CD14-positive monocyte (primary cell): ENCODE measurements at regions not wholly inside any gene's neighbourhood (a gene's known extent, or its start where the extent isn't known, plus 50 kb on each side); places are given as distances from the start of the nearest gene placed in this dataset.

ENCODE experiments used
- DNase-seq, 3 donors: peaks; one replicate each; pipeline ENCODE4 v3.0.0-alpha.2; 2011 to 2022
- H2AFZ ChIP-seq: 2 replicates; pipeline ENCODE4 v1.6.0; 2012; ENCODE audit warnings: mild to moderate bottlenecking, low read depth, low read length, inconsistent platforms; ENCODE audit not compliant: insufficient read depth, poor library complexity, severe bottlenecking
- H3K27ac ChIP-seq, 2 donors: 1 replicate in 1 of 2; 2 replicates in 1 of 2; pipeline ENCODE4 v1.5.1; 2012 to 2013; ENCODE audit warnings: low read length in 2 of 2, control low read depth in 1 of 2, inconsistent platforms in 1 of 2, low read depth in 1 of 2, mild to moderate bottlenecking in 1 of 2
- H3K27me3 ChIP-seq, 2 donors: one replicate each; pipeline versions ENCODE4 v1.6.0 to v1.6.1; 2011 to 2013; ENCODE audit warnings: low read length in 2 of 2; ENCODE audit not compliant: control insufficient read depth in 2 of 2, insufficient read depth in 2 of 2
- H3K36me3 ChIP-seq, 2 donors: replicated peaks in 1 of 2; 1 replicate in 1 of 2; 2 replicates in 1 of 2; pipeline versions ENCODE4 v1.5.1 to v1.6.1; 2012 to 2013; ENCODE audit warnings: low read length in 2 of 2, control low read depth in 1 of 2, inconsistent platforms in 1 of 2, mild to moderate bottlenecking in 1 of 2; ENCODE audit not compliant: insufficient read depth in 2 of 2, control insufficient read depth in 1 of 2
- H3K4me1 ChIP-seq, 2 donors: 1 replicate in 1 of 2; 2 replicates in 1 of 2; pipeline versions ENCODE4 v1.5.1 to v1.6.1; 2012 to 2013; ENCODE audit warnings: low read length in 2 of 2, control low read depth in 1 of 2, inconsistent platforms in 1 of 2, mild to moderate bottlenecking in 1 of 2, moderate library complexity in 1 of 2; ENCODE audit not compliant: insufficient read depth in 2 of 2, control insufficient read depth in 1 of 2
- H3K4me2 ChIP-seq: replicated peaks from 2 replicates; pipeline ENCODE3; 2012; ENCODE audit warnings: low read length, moderate library complexity, mild to moderate bottlenecking; ENCODE audit not compliant: poor library complexity, severe bottlenecking; ENCODE audit errors: extremely low read depth
- H3K4me3 ChIP-seq, 3 experiments: fragments of 200-600 bp in 1 of 3; sonication (generic) in 1 of 3; replicated peaks in 1 of 3; 1 replicate in 2 of 3; 2 replicates in 1 of 3; pipeline ENCODE4 v1.5.1; 2011 to 2013; ENCODE audit warnings: low read length in 3 of 3, mild to moderate bottlenecking in 3 of 3, control low read depth in 2 of 3, low read depth in 2 of 3, inconsistent platforms in 1 of 3, moderate library complexity in 1 of 3
- H3K79me2 ChIP-seq: 2 replicates; pipeline ENCODE4 v1.6.0; 2012; ENCODE audit warnings: mild to moderate bottlenecking, control low read depth, inconsistent platforms, low read length, moderate library complexity; ENCODE audit not compliant: insufficient read depth
- H3K9ac ChIP-seq: 2 replicates; pipeline ENCODE4 v1.6.0; 2017; ENCODE audit warnings: low read length, mild to moderate bottlenecking; ENCODE audit not compliant: insufficient read depth, poor library complexity, severe bottlenecking
- H3K9me3 ChIP-seq, 2 donors: replicated peaks in 1 of 2; 1 replicate in 1 of 2; 2 replicates in 1 of 2; pipeline versions ENCODE4 v1.5.1 to v1.6.1; 2012 to 2013; ENCODE audit warnings: low read length in 2 of 2, control low read depth in 1 of 2; ENCODE audit not compliant: control insufficient read depth in 1 of 2, insufficient read depth in 1 of 2
- H4K20me1 ChIP-seq: 2 replicates; pipeline ENCODE4 v1.6.0; 2012; ENCODE audit warnings: mild to moderate bottlenecking, low read length, control low read depth, moderate library complexity; ENCODE audit not compliant: insufficient read depth
- H3K27ac Mint-ChIP-seq, 7 donors: one replicate each; pipeline ENCODE4 v1.8.0; 2020; ENCODE audit warnings: mild to moderate bottlenecking in 7 of 7, mixed read lengths in 7 of 7, moderate library complexity in 6 of 7, inconsistent platforms in 2 of 7
- H3K27me3 Mint-ChIP-seq, 3 donors: one replicate each; pipeline ENCODE4 v1.8.0; 2021 to 2022; ENCODE audit warnings: low read depth in 3 of 3, mild to moderate bottlenecking in 3 of 3, mixed read lengths in 3 of 3, moderate library complexity in 3 of 3, inconsistent platforms in 1 of 3
- H3K36me3 Mint-ChIP-seq, 2 donors: one replicate each; pipeline ENCODE4 v1.8.0; 2020; ENCODE audit warnings: mixed read lengths in 2 of 2, inconsistent platforms in 1 of 2, mild to moderate bottlenecking in 1 of 2
- H3K4me1 Mint-ChIP-seq: one replicate; pipeline ENCODE4 v1.8.0; 2020; ENCODE audit warnings: mild to moderate bottlenecking, mixed read lengths
- H3K4me3 Mint-ChIP-seq, 2 donors: one replicate each; pipeline ENCODE4 v1.8.0; 2020; ENCODE audit warnings: mild to moderate bottlenecking in 2 of 2, mixed read lengths in 2 of 2, moderate library complexity in 1 of 2
- H3K9me3 Mint-ChIP-seq, 7 donors: one replicate each; pipeline ENCODE4 v1.8.0; 2020 to 2022; ENCODE audit warnings: mixed read lengths in 7 of 7, mild to moderate bottlenecking in 6 of 7, moderate library complexity in 6 of 7, inconsistent platforms in 2 of 7
- WGBS: methylation state at CpG from one replicate; pipeline ENCODE4 v1.1.5; 2013; ENCODE audit warnings: missing lambda C conversion rate; ENCODE audit not compliant: insufficient coverage; 5-methylcytosine and 5-hydroxymethylcytosine counted together
- intact Hi-C, 2 donors: fragments of 100-400 bp; cut with micrococcal nuclease; formaldehyde crosslinking; loops; one replicate each; pipeline versions ENCODE4 v1.15.0 to v1.15.1; 2023
- TF ChIP-seq, protein P1 (sequence below): fragments of 200-600 bp; IDR thresholded peaks from one replicate; pipeline ENCODE4 v1.8.0; 2022; ENCODE audit warnings: antibody characterized with exemption, mild to moderate bottlenecking

DNA sequence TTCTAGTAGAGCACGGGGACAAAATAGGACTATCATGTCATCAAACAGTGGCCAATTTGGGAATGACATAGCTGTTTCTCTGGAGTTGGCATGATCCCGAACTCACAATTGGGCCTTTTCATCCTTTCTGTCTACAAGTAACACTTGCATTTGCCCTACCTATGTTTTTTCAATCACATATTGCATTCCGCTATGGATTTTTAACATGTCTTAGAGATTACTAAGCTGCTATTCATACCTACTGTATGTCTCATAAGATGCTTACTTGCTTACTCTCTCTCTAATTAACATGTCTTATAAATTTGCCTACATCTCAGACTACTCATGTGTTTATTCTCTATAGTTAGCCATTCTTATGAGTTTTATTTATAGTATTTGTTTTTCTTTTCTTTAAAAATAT is 341.2 kb upstream of the CTNND2 start:
- H4K20me1 ChIP-seq, result no peaks in the 10 kb centered on the region
- no peaks in the 10 kb centered on the region for H3K4me1 Mint-ChIP-seq
- H3K27ac ChIP-seq, result no peak overlapping the region
- H3K4me3 Mint-ChIP-seq, result no peak overlapping the region
- 86% methylated on average over 1 of the region's 3 CpGs for WGBS
- no peaks in the 10 kb centered on the region for H3K36me3 ChIP-seq
- no peak overlapping the region for H3K4me2 ChIP-seq
- H3K9me3 ChIP-seq, result peaks cover 0 to 7% of the 10 kb centered on the region in 2 donors
- no peak overlapping the region for H3K4me3 ChIP-seq
- H3K9ac ChIP-seq, result no peak overlapping the region
- no peaks in the 10 kb centered on the region for H3K27me3 ChIP-seq
- H3K36me3 Mint-ChIP-seq, result no peaks in the 10 kb centered on the region
- no peaks in the 10 kb centered on the region for H3K79me2 ChIP-seq
- H3K9me3 Mint-ChIP-seq, result peaks cover 0 to 5% (median 0%) of the 10 kb centered on the region in 7 donors
- intact Hi-C loops, result no loop called here
- no peak overlapping the region for H2AFZ ChIP-seq
- H3K27me3 Mint-ChIP-seq, result no peaks in the 10 kb centered on the region
- no peak overlapping the region for H3K27ac Mint-ChIP-seq
- no peaks in the 10 kb centered on the region for H3K4me1 ChIP-seq
- TF ChIP-seq, protein P1, sequence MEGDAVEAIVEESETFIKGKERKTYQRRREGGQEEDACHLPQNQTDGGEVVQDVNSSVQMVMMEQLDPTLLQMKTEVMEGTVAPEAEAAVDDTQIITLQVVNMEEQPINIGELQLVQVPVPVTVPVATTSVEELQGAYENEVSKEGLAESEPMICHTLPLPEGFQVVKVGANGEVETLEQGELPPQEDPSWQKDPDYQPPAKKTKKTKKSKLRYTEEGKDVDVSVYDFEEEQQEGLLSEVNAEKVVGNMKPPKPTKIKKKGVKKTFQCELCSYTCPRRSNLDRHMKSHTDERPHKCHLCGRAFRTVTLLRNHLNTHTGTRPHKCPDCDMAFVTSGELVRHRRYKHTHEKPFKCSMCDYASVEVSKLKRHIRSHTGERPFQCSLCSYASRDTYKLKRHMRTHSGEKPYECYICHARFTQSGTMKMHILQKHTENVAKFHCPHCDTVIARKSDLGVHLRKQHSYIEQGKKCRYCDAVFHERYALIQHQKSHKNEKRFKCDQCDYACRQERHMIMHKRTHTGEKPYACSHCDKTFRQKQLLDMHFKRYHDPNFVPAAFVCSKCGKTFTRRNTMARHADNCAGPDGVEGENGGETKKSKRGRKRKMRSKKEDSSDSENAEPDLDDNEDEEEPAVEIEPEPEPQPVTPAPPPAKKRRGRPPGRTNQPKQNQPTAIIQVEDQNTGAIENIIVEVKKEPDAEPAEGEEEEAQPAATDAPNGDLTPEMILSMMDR, result no peak
- no peak for DNase-seq

DNA sequence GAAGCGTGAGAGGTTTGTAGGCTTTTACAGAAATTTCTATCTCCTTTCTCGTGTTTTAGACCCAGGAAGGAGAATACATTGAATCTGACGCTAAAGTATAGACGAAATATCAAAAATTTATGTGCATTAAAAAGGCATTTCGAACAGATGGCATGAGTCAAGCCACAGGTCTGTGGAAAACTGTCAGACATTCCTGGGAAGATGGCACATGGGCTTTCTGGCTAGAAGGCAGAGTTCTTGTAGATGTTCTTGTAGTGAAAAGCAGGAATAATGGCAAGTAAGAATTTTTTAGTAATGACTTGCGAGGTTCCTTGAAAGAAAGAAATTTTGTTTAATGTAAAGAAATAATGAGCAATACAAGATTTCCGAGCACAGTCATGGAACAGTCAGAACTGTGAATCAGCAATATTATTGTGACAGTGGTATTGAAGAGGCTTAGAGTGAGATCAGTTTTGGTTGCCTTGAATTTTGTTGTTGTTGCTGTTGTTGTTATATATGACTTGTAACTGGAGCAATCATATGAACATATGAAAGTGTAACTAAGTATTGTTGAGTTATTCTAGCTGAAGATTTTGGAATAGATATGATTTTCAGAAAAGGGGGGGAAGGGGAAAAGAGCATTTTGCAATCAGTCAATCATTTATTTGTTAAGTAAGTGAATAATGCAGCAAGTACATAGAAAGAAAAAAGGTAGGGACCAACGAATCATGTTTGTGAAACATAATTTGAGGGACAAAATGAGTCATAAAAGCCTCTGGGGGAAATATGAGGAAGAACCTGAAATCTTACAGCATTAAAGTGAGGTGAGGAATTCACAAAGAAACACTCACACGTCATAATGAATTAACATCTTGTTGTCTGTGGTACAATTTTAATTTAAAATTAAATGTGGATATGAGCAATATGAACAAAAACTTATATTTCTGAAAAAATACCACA is 339.0 kb upstream of the CTNND2 start:
- Mint-ChIP-seq H3K9me3 (peaks cover 0 to 6% (median 2%) of the 10 kb centered on the region in 7 donors), H3K27ac (no peak overlapping the region), H3K4me1 (no peaks in the 10 kb centered on the region), H3K36me3 (no peaks in the 10 kb centered on the region), H3K27me3 (no peaks in the 10 kb centered on the region), H3K4me3 (no peak overlapping the region)
- Histone ChIP-seq H3K79me2 (no peaks in the 10 kb centered on the region), H3K4me3 (no peak overlapping the region), H3K27me3 (no peaks in the 10 kb centered on the region), H3K4me2 (no peak overlapping the region), H3K4me1 (no peaks in the 10 kb centered on the region), H3K9ac (no peak overlapping the region), H3K36me3 (no peaks in the 10 kb centered on the region), H3K27ac (no peak overlapping the region), H4K20me1 (no peaks in the 10 kb centered on the region), H3K9me3 (peaks cover 6 to 7% of the 10 kb centered on the region in 2 donors), H2AFZ (no peak overlapping the region)
- TF ChIP-seq, protein P1, result no peak
- 84% methylated on average over 6 of the region's 9 CpGs for WGBS
- DNase-seq, result no peak
- intact Hi-C loops, result no loop called here
